ENCODE measurements at regions not wholly inside any gene's neighbourhood (a gene's known extent, or its start where the extent isn't known, plus 50 kb on each side); places are given as distances from the start of the nearest gene placed in this dataset.
A peak's percentile ranks its signal among the peaks of the same experiment; 100 is the strongest.

- DNase-seq (ENCODE audit: low spot score in 2 of 2), result no peak
- Histone ChIP-seq H3K4me1 (peaks cover 3% of the 10 kb centered on the region), H3K27ac (no peak overlapping the region), H3K27me3 (no peaks in the 10 kb centered on the region), H3K9me3 (no peaks in the 10 kb centered on the region), H3K36me3 (no peaks in the 10 kb centered on the region), H3K4me3 (no peak overlapping the region)
- TF ChIP-seq EP300 (IDR thresholded peaks at IDR 0.05), result no peak
- no peak for TF ChIP-seq POLR2AphosphoS5 (IDR thresholded peaks at IDR 0.05)
- WGBS, result 98% methylated on average over 3 of the region's 3 CpGs
Measured at GRCh38 chr5:39720136-39720535, 295.4 kb upstream of the DAB2 start.

- Histone ChIP-seq H3K4me1 (peaks cover 13% of the 10 kb centered on the region), H3K27ac (no peak overlapping the region), H3K27me3 (no peaks in the 10 kb centered on the region), H3K4me3 (no peak overlapping the region), H3K9me3 (no peaks in the 10 kb centered on the region), H3K36me3 (no peaks in the 10 kb centered on the region)
- DNase-seq (ENCODE audit: low spot score in 2 of 2), result no peak
- TF ChIP-seq EP300 (IDR thresholded peaks at IDR 0.05), result no peak
- TF ChIP-seq POLR2AphosphoS5 (IDR thresholded peaks at IDR 0.05), result no peak
- no peak for TF ChIP-seq CTCF (IDR thresholded peaks at IDR 0.05)
- no peak for TF ChIP-seq POLR2A (IDR thresholded peaks at IDR 0.05)
- 70% methylated on average over 2 of the region's 2 CpGs for WGBS
Measured at GRCh38 chr5:39717176-39717897, 292.6 kb upstream of the DAB2 start.

GRCh38 chr5:39716532-39717028 lies 291.8 kb upstream of the DAB2 start:
- 50% methylated on average over 2 of the region's 2 CpGs for WGBS

GRCh38 chr5:39714036-39714698 lies 289.4 kb upstream of the DAB2 start:
- no peaks in the 10 kb centered on the region for H3K36me3 ChIP-seq
- 26% methylated on average over 2 of the region's 2 CpGs for WGBS
- TF ChIP-seq POLR2AphosphoS5 (IDR thresholded peaks at IDR 0.05), result no peak
- TF ChIP-seq POLR2A (IDR thresholded peaks at IDR 0.05), result no peak
- peak; percentile 44 to 61 for TF ChIP-seq CTCF (IDR thresholded peaks at IDR 0.05)
- no peak for TF ChIP-seq EP300 (IDR thresholded peaks at IDR 0.05)
- peaks cover 13% of the 10 kb centered on the region for H3K4me1 ChIP-seq
- H3K27me3 ChIP-seq, result no peaks in the 10 kb centered on the region
- no peaks in the 10 kb centered on the region for H3K9me3 ChIP-seq
- DNase-seq (ENCODE audit: low spot score in 2 of 2), result no peak
- no peak overlapping the region for H3K27ac ChIP-seq
- H3K4me3 ChIP-seq, result no peak overlapping the region

More at GRCh38 chr5:39716532-39717028, 291.8 kb upstream of the DAB2 start:
- Histone ChIP-seq H3K36me3 (no peaks in the 10 kb centered on the region), H3K27ac (no peak overlapping the region), H3K4me3 (no peak overlapping the region), H3K4me1 (peaks cover 13% of the 10 kb centered on the region), H3K9me3 (no peaks in the 10 kb centered on the region), H3K27me3 (no peaks in the 10 kb centered on the region)
- TF ChIP-seq POLR2A (IDR thresholded peaks at IDR 0.05) (no peak), EP300 (IDR thresholded peaks at IDR 0.05) (no peak), POLR2AphosphoS5 (IDR thresholded peaks at IDR 0.05) (no peak), CTCF (IDR thresholded peaks at IDR 0.05) (no peak)
- no peak for DNase-seq (ENCODE audit: low spot score in 2 of 2)

- no peak for TF ChIP-seq POLR2AphosphoS5 (IDR thresholded peaks at IDR 0.05)
- no peak for TF ChIP-seq CTCF (IDR thresholded peaks at IDR 0.05)
- TF ChIP-seq POLR2A (IDR thresholded peaks at IDR 0.05), result no peak
- TF ChIP-seq EP300 (IDR thresholded peaks at IDR 0.05), result no peak
- peaks cover 13% of the 10 kb centered on the region for H3K4me1 ChIP-seq
- H3K27ac ChIP-seq, result no peak overlapping the region
- no peaks in the 10 kb centered on the region for H3K9me3 ChIP-seq
- H3K27me3 ChIP-seq, result no peaks in the 10 kb centered on the region
- 16% methylated on average over 2 of the region's 2 CpGs for WGBS
- no peak overlapping the region for H3K4me3 ChIP-seq
- DNase-seq (ENCODE audit: low spot score in 2 of 2), result no peak
- H3K36me3 ChIP-seq, result no peaks in the 10 kb centered on the region
Measured at GRCh38 chr5:39713250-39713916, 288.6 kb upstream of the DAB2 start.
